Left ventricle myocardium inferior (tissue), 1 donor: ENCODE measurements at regions not wholly inside any gene's neighbourhood (a gene's known extent, or its start where the extent isn't known, plus 50 kb on each side); places are given as distances from the start of the nearest gene placed in this dataset.
A peak's percentile ranks its signal among the peaks of the same experiment; 100 is the strongest.

Experiments
- DNase-seq: peaks from one replicate; pipeline ENCODE4 v3.0.0-alpha.2; 2020
- H3K27ac ChIP-seq: fragments of 200-600 bp; replicated peaks from 2 replicates; pipeline ENCODE4 v1.8.0; 2021
- H3K27me3 ChIP-seq: fragments of 200-600 bp; 2 replicates; pipeline ENCODE4 v1.8.0; 2021; ENCODE audit warnings: low read depth
- H3K36me3 ChIP-seq: fragments of 200-600 bp; 2 replicates; pipeline ENCODE4 v1.8.0; 2021
- H3K4me1 ChIP-seq: fragments of 200-600 bp; 2 replicates; pipeline ENCODE4 v1.8.0; 2021
- H3K4me3 ChIP-seq: fragments of 200-600 bp; 2 replicates; pipeline ENCODE4 v1.8.0; 2021; ENCODE audit warnings: mild to moderate bottlenecking, moderate library complexity
- H3K9me3 ChIP-seq: fragments of 200-600 bp; replicated peaks from 2 replicates; pipeline ENCODE4 v1.8.0; 2021
- intact Hi-C: fragments of 100-400 bp; cut with micrococcal nuclease; formaldehyde crosslinking; loops from one replicate; pipeline ENCODE4 v1.11.0; 2022
- TF ChIP-seq, protein P1 (sequence below): fragments of 200-600 bp; IDR thresholded peaks from 2 replicates; pipeline ENCODE4 v1.8.0; 2021; ENCODE audit warnings: antibody characterized with exemption, mild to moderate bottlenecking, borderline replicate concordance
- donor health status: DM: no; HTN: yes; CAD: no; lungs with severe emphysema.

- DNase-seq = no peak
- TF ChIP-seq, protein P1, sequence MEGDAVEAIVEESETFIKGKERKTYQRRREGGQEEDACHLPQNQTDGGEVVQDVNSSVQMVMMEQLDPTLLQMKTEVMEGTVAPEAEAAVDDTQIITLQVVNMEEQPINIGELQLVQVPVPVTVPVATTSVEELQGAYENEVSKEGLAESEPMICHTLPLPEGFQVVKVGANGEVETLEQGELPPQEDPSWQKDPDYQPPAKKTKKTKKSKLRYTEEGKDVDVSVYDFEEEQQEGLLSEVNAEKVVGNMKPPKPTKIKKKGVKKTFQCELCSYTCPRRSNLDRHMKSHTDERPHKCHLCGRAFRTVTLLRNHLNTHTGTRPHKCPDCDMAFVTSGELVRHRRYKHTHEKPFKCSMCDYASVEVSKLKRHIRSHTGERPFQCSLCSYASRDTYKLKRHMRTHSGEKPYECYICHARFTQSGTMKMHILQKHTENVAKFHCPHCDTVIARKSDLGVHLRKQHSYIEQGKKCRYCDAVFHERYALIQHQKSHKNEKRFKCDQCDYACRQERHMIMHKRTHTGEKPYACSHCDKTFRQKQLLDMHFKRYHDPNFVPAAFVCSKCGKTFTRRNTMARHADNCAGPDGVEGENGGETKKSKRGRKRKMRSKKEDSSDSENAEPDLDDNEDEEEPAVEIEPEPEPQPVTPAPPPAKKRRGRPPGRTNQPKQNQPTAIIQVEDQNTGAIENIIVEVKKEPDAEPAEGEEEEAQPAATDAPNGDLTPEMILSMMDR = no peak
- intact Hi-C loops = no loop called here
- Histone ChIP-seq H3K4me3 (no peak overlapping the region), H3K36me3 (no peaks in the 10 kb centered on the region), H3K4me1 (peaks cover 3% of the 10 kb centered on the region), H3K27ac (peak overlapping the region; percentile 22), H3K27me3 (no peaks in the 10 kb centered on the region), H3K9me3 (peaks cover 6% of the 10 kb centered on the region)
Observed at GRCh38 chr3:137259089-137259488, 301.3 kb downstream of the IL20RB start.

- intact Hi-C loops = no loop called here
- Histone ChIP-seq H3K9me3 (peaks cover under 1% of the 10 kb centered on the region), H3K27ac (no peak overlapping the region), H3K4me1 (peaks cover 9% of the 10 kb centered on the region), H3K27me3 (no peaks in the 10 kb centered on the region), H3K4me3 (no peak overlapping the region), H3K36me3 (no peaks in the 10 kb centered on the region)
- TF ChIP-seq, protein P1 = no peak
- DNase-seq = no peak
Observed at GRCh38 chr3:137259701-137260100, 301.9 kb downstream of the IL20RB start.

- Histone ChIP-seq H3K27ac (peak overlapping the region; percentile 44), H3K36me3 (no peaks in the 10 kb centered on the region), H3K27me3 (peaks cover 5% of the 10 kb centered on the region), H3K9me3 (no peaks in the 10 kb centered on the region), H3K4me3 (no peak overlapping the region), H3K4me1 (peaks cover 13% of the 10 kb centered on the region)
- TF ChIP-seq, protein P1 = no peak
- intact Hi-C loops = no loop called here
- DNase-seq = peak; percentile 62
Observed at GRCh38 chr3:137264071-137264820, 306.5 kb downstream of the IL20RB start.

- Histone ChIP-seq H3K4me3 (no peak overlapping the region), H3K27ac (peak overlapping the region; percentile 44), H3K36me3 (no peaks in the 10 kb centered on the region), H3K9me3 (no peaks in the 10 kb centered on the region), H3K27me3 (peaks cover 5% of the 10 kb centered on the region), H3K4me1 (peaks cover 13% of the 10 kb centered on the region)
- TF ChIP-seq, protein P1 = no peak
- no peak for DNase-seq
- intact Hi-C loops = no loop called here
Observed at GRCh38 chr3:137264843-137265330, 307.1 kb downstream of the IL20RB start.

DNA sequence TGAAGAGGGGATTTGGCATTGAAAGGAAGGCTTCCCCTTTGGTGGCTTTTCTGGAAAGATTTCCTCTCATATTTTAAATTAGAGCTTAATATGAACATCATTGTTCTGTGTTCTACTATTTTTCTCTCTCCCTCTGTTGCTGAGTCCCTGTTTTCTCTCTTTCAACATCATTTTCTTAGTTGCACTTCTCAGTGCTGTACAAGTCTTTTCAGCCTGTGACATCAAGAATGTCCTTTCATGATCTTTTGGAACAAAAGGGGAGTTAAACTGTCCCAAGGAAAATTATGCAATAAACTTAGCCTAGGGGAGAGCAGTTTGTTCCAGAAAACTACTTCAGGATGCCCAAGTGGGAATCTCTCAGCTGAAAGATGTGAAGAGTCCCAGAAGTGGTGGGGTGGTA, 325.1 kb downstream of the IL20RB start:
- Histone ChIP-seq H3K4me1 (no peaks in the 10 kb centered on the region), H3K27ac (no peak overlapping the region), H3K27me3 (no peaks in the 10 kb centered on the region), H3K9me3 (peaks cover 11% of the 10 kb centered on the region), H3K36me3 (no peaks in the 10 kb centered on the region), H3K4me3 (no peak overlapping the region)
- no peak for DNase-seq
- TF ChIP-seq, protein P1 = no peak
- intact Hi-C loops = no loop called here
